ENCODE measurements at regions not wholly inside any gene's neighbourhood (a gene's known extent, or its start where the extent isn't known, plus 50 kb on each side); places are given as distances from the start of the nearest gene placed in this dataset.

- H3K27ac ChIP-seq, result no peak overlapping the region
- H3K36me3 ChIP-seq, result no peaks in the 10 kb centered on the region
- H3K9me3 ChIP-seq, result peaks cover 0 to 13% (median 0%) of the 10 kb centered on the region in 3 donors
- no peak overlapping the region for H3K4me3 ChIP-seq
- peaks cover 0 to 2% of the 10 kb centered on the region in 2 donors for H3K27me3 ChIP-seq
- TF ChIP-seq, protein P1, sequence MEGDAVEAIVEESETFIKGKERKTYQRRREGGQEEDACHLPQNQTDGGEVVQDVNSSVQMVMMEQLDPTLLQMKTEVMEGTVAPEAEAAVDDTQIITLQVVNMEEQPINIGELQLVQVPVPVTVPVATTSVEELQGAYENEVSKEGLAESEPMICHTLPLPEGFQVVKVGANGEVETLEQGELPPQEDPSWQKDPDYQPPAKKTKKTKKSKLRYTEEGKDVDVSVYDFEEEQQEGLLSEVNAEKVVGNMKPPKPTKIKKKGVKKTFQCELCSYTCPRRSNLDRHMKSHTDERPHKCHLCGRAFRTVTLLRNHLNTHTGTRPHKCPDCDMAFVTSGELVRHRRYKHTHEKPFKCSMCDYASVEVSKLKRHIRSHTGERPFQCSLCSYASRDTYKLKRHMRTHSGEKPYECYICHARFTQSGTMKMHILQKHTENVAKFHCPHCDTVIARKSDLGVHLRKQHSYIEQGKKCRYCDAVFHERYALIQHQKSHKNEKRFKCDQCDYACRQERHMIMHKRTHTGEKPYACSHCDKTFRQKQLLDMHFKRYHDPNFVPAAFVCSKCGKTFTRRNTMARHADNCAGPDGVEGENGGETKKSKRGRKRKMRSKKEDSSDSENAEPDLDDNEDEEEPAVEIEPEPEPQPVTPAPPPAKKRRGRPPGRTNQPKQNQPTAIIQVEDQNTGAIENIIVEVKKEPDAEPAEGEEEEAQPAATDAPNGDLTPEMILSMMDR (IDR thresholded peaks at IDR 0.05), result no peak
- no peaks in the 10 kb centered on the region for H3K4me1 ChIP-seq
- DNase-seq, result no peak
- intact Hi-C loops (cut with DNase I; ENCODE audit: low total_unique reads), result no loop called here
Measured at GRCh38 chr4:8735236-8736089, 136.2 kb downstream of the HMX1 start.

DNA sequence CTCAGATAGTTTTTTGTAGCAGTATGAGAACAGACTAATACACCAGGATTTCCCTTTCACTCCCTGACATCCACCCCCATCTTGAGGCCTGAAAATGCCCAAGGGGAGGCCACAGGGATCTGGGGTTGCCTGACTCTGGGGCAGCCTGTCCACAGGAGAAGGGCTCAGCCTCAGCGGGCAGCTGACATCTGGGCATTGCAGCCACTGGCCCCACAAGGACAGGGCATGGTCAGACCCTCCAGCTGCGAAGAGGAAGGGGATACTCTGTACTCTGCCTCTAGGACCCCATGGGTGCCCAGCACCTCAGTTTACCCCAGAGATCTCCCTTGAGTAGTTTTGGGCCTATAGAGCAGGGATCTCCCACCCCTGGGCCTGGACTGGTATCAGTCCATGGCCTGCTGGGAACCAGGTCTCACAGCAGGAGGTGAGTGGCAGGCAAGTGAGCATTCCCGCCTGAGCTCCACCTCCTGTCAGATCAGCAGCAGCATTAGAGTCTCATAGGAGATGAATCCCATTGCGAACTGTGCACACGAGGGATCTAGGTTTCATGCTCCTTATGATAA is 138.9 kb downstream of the HMX1 start:
- Histone ChIP-seq H3K4me1 (no peaks in the 10 kb centered on the region), H3K27me3 (peaks cover 0 to 9% of the 10 kb centered on the region in 2 donors), H3K36me3 (no peaks in the 10 kb centered on the region), H3K4me3 (no peak overlapping the region), H3K27ac (no peak overlapping the region), H3K9me3 (peaks cover 0 to 13% (median 0%) of the 10 kb centered on the region in 3 donors)
- intact Hi-C loops (cut with DNase I; ENCODE audit: low total_unique reads), result no loop called here
- DNase-seq, result peak in 1 of 2 donors; percentile 63
- TF ChIP-seq, protein P1 (IDR thresholded peaks at IDR 0.05), result no peak

DNA sequence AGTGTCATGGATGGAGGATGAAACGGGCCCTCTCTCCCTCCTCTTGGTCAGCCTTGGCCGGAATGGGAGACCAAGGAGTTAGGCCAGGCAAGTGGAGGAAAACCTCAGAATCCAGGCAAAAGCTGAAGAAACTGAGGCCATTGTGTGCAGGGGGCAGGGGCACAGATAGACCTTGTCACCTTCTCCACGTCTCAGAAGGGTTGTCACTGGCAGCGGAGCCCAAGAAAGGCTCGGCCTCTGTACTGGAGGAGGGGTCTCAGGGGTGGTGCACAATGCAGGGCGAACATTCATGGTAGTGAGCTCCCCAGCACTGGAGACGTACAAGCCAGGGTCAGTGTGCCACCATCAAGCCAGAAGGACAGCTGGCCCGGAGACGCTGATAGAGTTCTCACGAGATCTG is 139.5 kb downstream of the CPZ start:
- Histone ChIP-seq H3K4me3 (no peak overlapping the region), H3K27me3 (peaks cover 0 to 15% of the 10 kb centered on the region in 2 donors), H3K36me3 (no peaks in the 10 kb centered on the region), H3K9me3 (peaks cover 0 to 13% (median 0%) of the 10 kb centered on the region in 3 donors), H3K27ac (no peak overlapping the region), H3K4me1 (no peaks in the 10 kb centered on the region)
- no peak for DNase-seq
- intact Hi-C loops (cut with DNase I; ENCODE audit: low total_unique reads), result no loop called here
- TF ChIP-seq, protein P1 (IDR thresholded peaks at IDR 0.05), result no peak

- Histone ChIP-seq H3K4me1 (no peaks in the 10 kb centered on the region), H3K36me3 (no peaks in the 10 kb centered on the region), H3K9me3 (peaks cover 0 to 13% (median 0%) of the 10 kb centered on the region in 3 donors), H3K4me3 (no peak overlapping the region), H3K27ac (no peak overlapping the region), H3K27me3 (peaks cover 0 to 22% of the 10 kb centered on the region in 2 donors)
- TF ChIP-seq, protein P1 (IDR thresholded peaks at IDR 0.05), result no peak
- no peak for DNase-seq
- intact Hi-C loops (cut with DNase I; ENCODE audit: low total_unique reads), result no loop called here
Measured at GRCh38 chr4:8731364-8731763, 138.8 kb downstream of the CPZ start.

- peaks cover 0 to 13% (median 0%) of the 10 kb centered on the region in 3 donors for H3K9me3 ChIP-seq
- no peak overlapping the region for H3K4me3 ChIP-seq
- no peak overlapping the region for H3K27ac ChIP-seq
- H3K36me3 ChIP-seq, result no peaks in the 10 kb centered on the region
- intact Hi-C loops (cut with DNase I; ENCODE audit: low total_unique reads), result no loop called here
- TF ChIP-seq, protein P1 (IDR thresholded peaks at IDR 0.05), result no peak
- no peaks in the 10 kb centered on the region for H3K4me1 ChIP-seq
- H3K27me3 ChIP-seq, result peaks cover 0 to 29% of the 10 kb centered on the region in 2 donors
- DNase-seq, result peak in 1 of 2 donors; percentile 14
Measured at GRCh38 chr4:8730681-8731080, 138.1 kb downstream of the CPZ start.
